Calu3 (cell line): ENCODE measurements at regions not wholly inside any gene's neighbourhood (a gene's known extent, or its start where the extent isn't known, plus 50 kb on each side); places are given as distances from the start of the nearest gene placed in this dataset.

Experiments
- BruUV-seq: library from RNA; stranded (reverse); fragments of 400-500 nt; replicated peaks from 2 replicates; lab custom pipeline; 2021; lab: Mats Ljungman, UMichigan
- CTCF ChIA-PET: fragments of 300-600 bp; sonication (Branson Sonifier 250); formaldehyde crosslinking; loops from one replicate; lab custom pipeline; 2022; ENCODE audit warnings: antibody characterized with exemption; lab: Charles Lee
- DNase-seq: peaks from one replicate; pipeline ENCODE4 v3.0.0; 2022
- H3K27ac Mint-ChIP-seq: one replicate; pipeline ENCODE4 v1.8.0; 2022; ENCODE audit warnings: mixed read lengths; ENCODE audit not compliant: unreplicated experiment
- H3K27me3 Mint-ChIP-seq: one replicate; pipeline ENCODE4 v1.8.0; 2022; ENCODE audit warnings: mixed read lengths; ENCODE audit not compliant: unreplicated experiment
- H3K36me3 Mint-ChIP-seq: one replicate; pipeline ENCODE4 v1.8.0; 2022; ENCODE audit warnings: mild to moderate bottlenecking, moderate library complexity, mixed read lengths; ENCODE audit not compliant: insufficient read depth, unreplicated experiment
- H3K4me1 Mint-ChIP-seq: one replicate; pipeline ENCODE4 v1.8.0; 2022; ENCODE audit warnings: mild to moderate bottlenecking, low read depth, mixed read lengths; ENCODE audit not compliant: unreplicated experiment
- H3K4me3 Mint-ChIP-seq: one replicate; pipeline ENCODE4 v1.8.0; 2022; ENCODE audit warnings: mild to moderate bottlenecking, low read depth, moderate library complexity, mixed read lengths; ENCODE audit not compliant: unreplicated experiment
- H3K9me3 Mint-ChIP-seq: one replicate; pipeline ENCODE4 v1.8.0; 2022; ENCODE audit warnings: low read depth, mixed read lengths; ENCODE audit not compliant: unreplicated experiment
- CTCF ChIP-seq: fragments of 200-600 bp; IDR thresholded peaks from one replicate; pipeline ENCODE4 v1.8.0; 2022; ENCODE audit warnings: antibody characterized with exemption; ENCODE audit not compliant: unreplicated experiment
- intact Hi-C: fragments of 100-400 bp; cut with micrococcal nuclease; formaldehyde crosslinking; loops from one replicate; pipeline ENCODE4 v1.10.0; 2022; ENCODE audit not compliant: unreplicated experiment

- DNase-seq = no peak
- intact Hi-C loops = no loop called here
- Mint-ChIP-seq H3K9me3 (no peaks in the 10 kb centered on the region), H3K4me3 (no peak overlapping the region), H3K27me3 (no peaks in the 10 kb centered on the region), H3K36me3 (no peaks in the 10 kb centered on the region), H3K27ac (no peak overlapping the region), H3K4me1 (no peaks in the 10 kb centered on the region)
- CTCF ChIA-PET = no interaction called here
- TF ChIP-seq CTCF = no peak
- no TSS peak for BruUV-seq
Measured at GRCh38 chr3:103388214-103388613, 953.4 kb downstream of the ZPLD1 start.

- Mint-ChIP-seq H3K4me1 (no peaks in the 10 kb centered on the region), H3K27me3 (no peaks in the 10 kb centered on the region), H3K9me3 (no peaks in the 10 kb centered on the region), H3K4me3 (no peak overlapping the region), H3K27ac (no peak overlapping the region), H3K36me3 (no peaks in the 10 kb centered on the region)
- intact Hi-C loops = no loop called here
- TF ChIP-seq CTCF = no peak
- no TSS peak for BruUV-seq
- no peak for DNase-seq
- CTCF ChIA-PET = no interaction called here
Measured at GRCh38 chr3:103389356-103389755, 954.5 kb downstream of the ZPLD1 start.

GRCh38 chr3:103393395-103394186 lies 958.8 kb downstream of the ZPLD1 start:
- Mint-ChIP-seq H3K9me3 (no peaks in the 10 kb centered on the region), H3K4me3 (no peak overlapping the region), H3K36me3 (no peaks in the 10 kb centered on the region), H3K27me3 (no peaks in the 10 kb centered on the region), H3K4me1 (no peaks in the 10 kb centered on the region), H3K27ac (no peak overlapping the region)
- no peak for DNase-seq
- intact Hi-C loops = no loop called here
- TF ChIP-seq CTCF = no peak
- BruUV-seq = no TSS peak
- CTCF ChIA-PET = no interaction called here

- no peaks in the 10 kb centered on the region for H3K36me3 Mint-ChIP-seq
- no peaks in the 10 kb centered on the region for H3K9me3 Mint-ChIP-seq
- DNase-seq = no peak
- no TSS peak for BruUV-seq
- intact Hi-C loops = no loop called here
- CTCF ChIA-PET = no interaction called here
- H3K27ac Mint-ChIP-seq = no peak overlapping the region
- no peaks in the 10 kb centered on the region for H3K4me1 Mint-ChIP-seq
- H3K27me3 Mint-ChIP-seq = no peaks in the 10 kb centered on the region
- H3K4me3 Mint-ChIP-seq = no peak overlapping the region
- no peak for TF ChIP-seq CTCF
Measured at GRCh38 chr3:103403191-103403590, 968.4 kb downstream of the ZPLD1 start.
